Tibial artery (tissue), 4 donors: ENCODE measurements at regions not wholly inside any gene's neighbourhood (a gene's known extent, or its start where the extent isn't known, plus 50 kb on each side); places are given as distances from the start of the nearest gene placed in this dataset.

Source experiments
- DNase-seq, 2 donors: peaks; one replicate each; pipeline ENCODE4 v3.0.0-alpha.2; 2019
- H3K27ac ChIP-seq, 2 donors: fragments of 200-600 bp; sonication (generic) in 1 of 2; 1 replicate in 1 of 2; 2 replicates in 1 of 2; pipeline ENCODE4 v1.5.1; 2018 to 2019; ENCODE audit warnings: mild to moderate bottlenecking in 1 of 2
- H3K27me3 ChIP-seq, 2 donors: fragments of 200-600 bp; sonication (generic) in 1 of 2; one replicate each; pipeline versions ENCODE4 v1.5.1 to v1.6.0; 2016 to 2019
- H3K36me3 ChIP-seq, 3 donors: fragments of 200-600 bp; sonication (generic) in 2 of 3; one replicate each; pipeline ENCODE4 v1.5.1; 2016 to 2019; ENCODE audit warnings: mild to moderate bottlenecking in 2 of 3
- H3K4me1 ChIP-seq, 4 donors: fragments of 200-600 bp; sonication (generic) in 2 of 4; 1 replicate in 3 of 4; 2 replicates in 1 of 4; pipeline ENCODE4 v1.5.1; 2016 to 2019
- H3K4me3 ChIP-seq, 2 donors: fragments of 200-600 bp; sonication (generic) in 1 of 2; 1 replicate in 1 of 2; 2 replicates in 1 of 2; pipeline ENCODE4 v1.5.1; 2018 to 2019; ENCODE audit warnings: mild to moderate bottlenecking in 2 of 2
- H3K9me3 ChIP-seq, 3 donors: fragments of 200-600 bp; sonication (generic) in 1 of 3; one replicate each; pipeline ENCODE4 v1.5.1; 2016 to 2019
- CTCF ChIP-seq, 2 experiments: fragments of 200-600 bp in 1 of 2; fragments of 450-650 bp in 1 of 2; IDR thresholded peaks; one replicate each; pipeline ENCODE4 v1.5.1; 2017 to 2019; ENCODE audit warnings: antibody characterized with exemption in 2 of 2, mild to moderate bottlenecking in 1 of 2, moderate library complexity in 1 of 2
- intact Hi-C: fragments of 100-400 bp; cut with DNase I; formaldehyde crosslinking; loops from one replicate; pipeline ENCODE4 v1.15.0; 2023; ENCODE audit warnings: low total_unique reads

GRCh38 chr10:120667276-120667675 lies 183.9 kb upstream of the WDR11 start:
- no peaks in the 10 kb centered on the region for H3K4me1 ChIP-seq
- TF ChIP-seq CTCF (IDR thresholded peaks at IDR 0.05), result no peak
- no peak overlapping the region for H3K4me3 ChIP-seq
- no peak overlapping the region for H3K27ac ChIP-seq
- intact Hi-C loops, result no loop called here
- no peak for DNase-seq
- H3K27me3 ChIP-seq, result no peaks in the 10 kb centered on the region
- H3K36me3 ChIP-seq, result no peaks in the 10 kb centered on the region
- peaks cover 0 to 5% (median 0%) of the 10 kb centered on the region in 3 donors for H3K9me3 ChIP-seq

GRCh38 chr10:120671491-120671890 lies 179.7 kb upstream of the WDR11 start:
- intact Hi-C loops, result no loop called here
- TF ChIP-seq CTCF (IDR thresholded peaks at IDR 0.05), result no peak
- H3K27ac ChIP-seq, result no peak overlapping the region
- peaks cover 0 to 8% (median 0%) of the 10 kb centered on the region in 3 donors for H3K9me3 ChIP-seq
- DNase-seq, result no peak
- no peaks in the 10 kb centered on the region for H3K27me3 ChIP-seq
- H3K36me3 ChIP-seq, result no peaks in the 10 kb centered on the region
- no peak overlapping the region for H3K4me3 ChIP-seq
- H3K4me1 ChIP-seq, result no peaks in the 10 kb centered on the region

GRCh38 chr10:120683454-120683853 lies 167.7 kb upstream of the WDR11 start:
- no peaks in the 10 kb centered on the region for H3K9me3 ChIP-seq
- TF ChIP-seq CTCF (IDR thresholded peaks at IDR 0.05), result no peak
- H3K36me3 ChIP-seq, result no peaks in the 10 kb centered on the region
- no peak overlapping the region for H3K27ac ChIP-seq
- no peak for DNase-seq
- intact Hi-C loops, result no loop called here
- H3K27me3 ChIP-seq, result no peaks in the 10 kb centered on the region
- H3K4me3 ChIP-seq, result no peak overlapping the region
- H3K4me1 ChIP-seq, result no peaks in the 10 kb centered on the region

- TF ChIP-seq CTCF (IDR thresholded peaks at IDR 0.05), result no peak
- intact Hi-C loops, result no loop called here
- Histone ChIP-seq H3K9me3 (no peaks in the 10 kb centered on the region), H3K4me3 (no peak overlapping the region), H3K27me3 (no peaks in the 10 kb centered on the region), H3K36me3 (no peaks in the 10 kb centered on the region), H3K27ac (no peak overlapping the region), H3K4me1 (no peaks in the 10 kb centered on the region)
- DNase-seq, result no peak
Observed at GRCh38 chr10:120684226-120684625, 166.9 kb upstream of the WDR11 start.

- Histone ChIP-seq H3K27me3 (no peaks in the 10 kb centered on the region), H3K4me1 (no peaks in the 10 kb centered on the region), H3K4me3 (no peak overlapping the region), H3K27ac (no peak overlapping the region), H3K36me3 (no peaks in the 10 kb centered on the region), H3K9me3 (no peaks in the 10 kb centered on the region)
- intact Hi-C loops, result no loop called here
- DNase-seq, result no peak
- TF ChIP-seq CTCF (IDR thresholded peaks at IDR 0.05), result no peak
Observed at GRCh38 chr10:120685136-120685535, 166.0 kb upstream of the WDR11 start.

GRCh38 chr10:120688928-120689327 lies 162.2 kb upstream of the WDR11 start:
- H3K27ac ChIP-seq, result no peak overlapping the region
- no peak for TF ChIP-seq CTCF (IDR thresholded peaks at IDR 0.05)
- no peaks in the 10 kb centered on the region for H3K36me3 ChIP-seq
- intact Hi-C loops, result no loop called here
- H3K4me3 ChIP-seq, result no peak overlapping the region
- no peaks in the 10 kb centered on the region for H3K4me1 ChIP-seq
- no peak for DNase-seq
- no peaks in the 10 kb centered on the region for H3K27me3 ChIP-seq
- no peaks in the 10 kb centered on the region for H3K9me3 ChIP-seq
